Psoas muscle (tissue), 7 donors: ENCODE measurements at regions not wholly inside any gene's neighbourhood (a gene's known extent, or its start where the extent isn't known, plus 50 kb on each side); places are given as distances from the start of the nearest gene placed in this dataset.

ENCODE experiments used
- ATAC-seq, 4 donors: fragments of 200-7000 bp; cut with Tn5 transposase; one replicate each; pipeline ENCODE4 v1.9.1; 2020; ENCODE audit warnings: moderate library complexity in 3 of 4, mild to moderate bottlenecking in 2 of 4
- DNase-seq, 2 donors: peaks; one replicate each; pipeline ENCODE4 v3.0.0-alpha.2; 2020
- H3K27ac ChIP-seq: fragments of 200-600 bp; one replicate; pipeline ENCODE4 v1.8.0; 2022
- H3K27me3 ChIP-seq, 3 donors: fragments of 200-600 bp in 1 of 3; one replicate each; pipeline versions ENCODE4 v1.6.1 to v1.8.0; 2013 to 2022; ENCODE audit warnings: low read length in 2 of 3, mild to moderate bottlenecking in 2 of 3, moderate library complexity in 1 of 3; ENCODE audit not compliant: insufficient read depth in 3 of 3
- H3K36me3 ChIP-seq, 2 donors: fragments of 200-600 bp in 1 of 2; one replicate each; pipeline versions ENCODE4 v1.6.1 to v1.8.0; 2013 to 2022; ENCODE audit warnings: low read depth in 1 of 2, mild to moderate bottlenecking in 1 of 2, moderate library complexity in 1 of 2; ENCODE audit not compliant: insufficient read depth in 1 of 2
- H3K4me1 ChIP-seq: fragments of 200-600 bp; one replicate; pipeline ENCODE4 v1.8.0; 2022
- H3K4me3 ChIP-seq: fragments of 200-600 bp; one replicate; pipeline ENCODE4 v1.8.0; 2022; ENCODE audit warnings: mild to moderate bottlenecking
- H3K9me3 ChIP-seq: fragments of 200-600 bp; one replicate; pipeline ENCODE4 v1.8.0; 2022
- CTCF ChIP-seq: fragments of 200-600 bp; IDR thresholded peaks from one replicate; pipeline ENCODE4 v1.8.0; 2022; ENCODE audit warnings: antibody characterized with exemption
- WGBS, 3 donors: extraction: QIAGEN DNeasy Blood & Tissue Kit; methylation state at CpG; one replicate each; pipeline versions ENCODE4 v1.1.6 to v1.1.7; 2013; 5-methylcytosine and 5-hydroxymethylcytosine counted together
- intact Hi-C, 2 donors: fragments of 100-400 bp; cut with DNase I; formaldehyde crosslinking; loops; one replicate each; pipeline versions ENCODE4 v1.11.0 to v1.14.2; 2022
- donor health status: healthy with polysubstance abuse.
- donor health status: DM: no; HTN: no; CAD: no; lungs with moderate emphysema.
- donor health status: Bipolar disorder and iron deficiency.
- donor health status: healthy.
- donor health status: DM: yes; HTN: yes; CAD: no.
- donor health status: DM: no; HTN: no; CAD: no.
- donor health status: DM: yes; HTN: yes; CAD: no.

DNA sequence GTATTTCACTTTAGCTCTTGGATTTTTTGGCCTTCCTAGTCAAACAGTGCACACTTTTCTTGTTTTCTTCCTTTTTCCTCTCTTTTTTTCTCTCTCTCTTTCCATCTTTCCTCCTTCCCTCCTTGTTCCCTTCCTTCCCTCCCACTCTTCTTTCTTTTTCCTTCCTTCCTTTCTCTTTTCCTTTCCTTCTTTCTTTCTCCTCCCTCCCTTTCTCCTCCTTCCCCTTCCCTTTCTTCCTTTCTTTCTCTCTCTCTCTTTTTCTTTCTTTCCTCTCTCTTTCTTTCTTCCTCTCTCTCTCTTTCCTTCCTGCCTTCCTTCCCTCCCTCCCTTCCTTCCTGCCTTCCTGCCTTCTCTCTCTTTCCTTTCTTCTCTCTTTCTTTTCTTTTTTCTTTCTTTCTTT lies 181.6 kb upstream of the ELAC2 start:
- Histone ChIP-seq H3K4me3 (no peak overlapping the region), H3K27me3 (no peaks in the 10 kb centered on the region), H3K4me1 (no peaks in the 10 kb centered on the region), H3K27ac (no peak overlapping the region), H3K36me3 (no peaks in the 10 kb centered on the region), H3K9me3 (no peaks in the 10 kb centered on the region)
- intact Hi-C loops: loop anchor here in 1 of 2 donors (10.0 kb wide), 1 partner anchor 345 kb away; no protein-coding TSS in a partner anchor
- no peak for TF ChIP-seq CTCF
- ATAC-seq (no peak), DNase-seq (no peak)

DNA sequence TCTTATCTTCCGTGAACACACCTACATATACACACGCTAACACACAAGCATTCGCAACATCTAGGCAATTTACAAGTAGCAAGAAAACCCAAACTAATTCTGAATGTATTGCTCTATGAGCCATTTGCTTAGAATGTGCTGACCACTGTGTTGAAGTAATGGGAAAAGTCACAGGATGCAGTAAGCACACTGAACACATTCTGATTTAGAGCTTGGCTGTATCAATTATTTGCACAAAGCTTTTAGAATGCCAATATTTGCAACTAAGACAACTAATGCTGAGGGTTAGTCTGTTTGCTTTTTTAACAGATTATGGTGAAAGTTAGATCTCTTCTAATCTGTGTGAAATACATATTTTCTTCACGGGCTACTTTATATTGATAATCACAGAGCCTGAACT lies 179.8 kb upstream of the ELAC2 start:
- no peak overlapping the region for H3K4me3 ChIP-seq
- H3K27me3 ChIP-seq: no peaks in the 10 kb centered on the region
- intact Hi-C loops: loop anchor here in 1 of 2 donors (10.0 kb wide), 1 partner anchor 343 kb away; no protein-coding TSS in a partner anchor
- DNase-seq (no peak), ATAC-seq (no peak)
- H3K27ac ChIP-seq: no peak overlapping the region
- no peak for TF ChIP-seq CTCF
- no peaks in the 10 kb centered on the region for H3K9me3 ChIP-seq
- WGBS, 3 donors: 89 to 92% (median 91%) methylated on average over 4 of the region's 4 CpGs
- H3K36me3 ChIP-seq: no peaks in the 10 kb centered on the region
- no peaks in the 10 kb centered on the region for H3K4me1 ChIP-seq

GRCh38 chr17:13194887-13195286 lies 177.1 kb upstream of the ELAC2 start:
- 0 to 9% (median 4%) methylated on average over 2 of the region's 2 CpGs for WGBS, 3 donors
- Histone ChIP-seq H3K27me3 (no peaks in the 10 kb centered on the region), H3K36me3 (no peaks in the 10 kb centered on the region), H3K9me3 (no peaks in the 10 kb centered on the region), H3K4me1 (no peaks in the 10 kb centered on the region), H3K4me3 (no peak overlapping the region), H3K27ac (no peak overlapping the region)
- no peak for TF ChIP-seq CTCF
- DNase-seq (no peak), ATAC-seq (no peak)
- intact Hi-C loops: loop anchor here in 1 of 2 donors (10.0 kb wide), 1 partner anchor 340 kb away; no protein-coding TSS in a partner anchor

DNA sequence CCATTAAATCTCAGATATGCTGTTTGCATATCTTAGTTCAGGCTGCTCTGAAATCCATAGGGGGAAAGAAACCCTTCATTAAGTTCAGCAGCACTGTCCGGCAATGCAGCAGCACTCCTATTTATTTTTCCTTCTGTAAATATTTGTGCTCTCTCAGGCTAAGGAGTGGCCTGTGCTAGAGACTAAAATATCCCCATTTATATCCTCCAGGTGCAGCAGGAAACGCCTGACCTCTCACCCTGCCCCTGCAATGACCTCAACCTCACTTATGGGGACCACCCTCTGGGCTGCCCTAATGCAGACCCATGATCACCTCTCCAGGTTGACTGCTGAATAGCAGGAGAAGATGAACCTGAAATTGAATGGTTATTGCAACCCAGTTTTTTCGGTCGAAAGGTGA lies 165.0 kb upstream of the ELAC2 start:
- Histone ChIP-seq H3K4me3 (no peak overlapping the region), H3K4me1 (no peaks in the 10 kb centered on the region), H3K36me3 (no peaks in the 10 kb centered on the region), H3K27ac (no peak overlapping the region), H3K27me3 (no peaks in the 10 kb centered on the region), H3K9me3 (peaks cover 3% of the 10 kb centered on the region)
- no peak for TF ChIP-seq CTCF
- DNase-seq (no peak), ATAC-seq (no peak)
- WGBS, 3 donors: 40 to 52% (median 51%) methylated on average over 4 of the region's 4 CpGs
- intact Hi-C loops: no loop called here

DNA sequence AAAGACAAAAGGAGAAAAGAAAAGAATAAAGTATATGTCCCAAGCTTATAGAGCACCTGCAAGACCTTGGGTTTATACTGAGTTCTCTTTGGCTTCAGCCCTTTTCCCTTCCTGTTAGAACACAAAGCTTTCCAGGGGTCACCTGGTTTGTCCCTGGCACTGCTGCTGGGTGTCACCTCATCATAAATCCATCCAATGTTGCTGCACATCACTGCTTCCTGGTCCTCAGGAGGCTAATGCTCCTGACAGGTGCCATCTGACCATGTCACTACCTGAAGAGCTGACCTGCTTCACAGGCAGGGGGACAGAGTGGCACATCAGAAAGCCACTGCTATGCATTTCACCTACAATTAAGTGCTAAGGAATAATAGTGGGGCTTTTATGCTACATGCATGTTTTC lies 164.6 kb upstream of the ELAC2 start:
- no peak for TF ChIP-seq CTCF
- ATAC-seq (no peak), DNase-seq (no peak)
- intact Hi-C loops: no loop called here
- Histone ChIP-seq H3K36me3 (no peaks in the 10 kb centered on the region), H3K27ac (no peak overlapping the region), H3K9me3 (peaks cover 3% of the 10 kb centered on the region), H3K4me3 (no peak overlapping the region), H3K27me3 (no peaks in the 10 kb centered on the region), H3K4me1 (no peaks in the 10 kb centered on the region)
